Esophagus muscularis mucosa (tissue), 3 donors: ENCODE measurements at regions not wholly inside any gene's neighbourhood (a gene's known extent, or its start where the extent isn't known, plus 50 kb on each side); places are given as distances from the start of the nearest gene placed in this dataset.

Source experiments
- CTCF ChIP-seq, 3 experiments: fragments of 200-600 bp in 2 of 3; fragments of 450-650 bp in 1 of 3; sonication (generic) in 2 of 3; IDR thresholded peaks; one replicate each; pipeline ENCODE4 v1.5.1; 2017 to 2019; ENCODE audit warnings: antibody characterized with exemption in 3 of 3, mild to moderate bottlenecking in 2 of 3, moderate library complexity in 1 of 3
- POLR2A ChIP-seq: fragments of 450-650 bp; IDR thresholded peaks from one replicate; pipeline ENCODE4 v1.6.1; 2017; ENCODE audit warnings: antibody characterized with exemption, moderate library complexity, mild to moderate bottlenecking, low read depth

GRCh38 chr5:107005161-107005560 is 665.6 kb downstream of the EFNA5 start:
- TF ChIP-seq CTCF (IDR thresholded peaks at IDR 0.05) (no peak), POLR2A (no peak)
